ENCODE measurements at regions not wholly inside any gene's neighbourhood (a gene's known extent, or its start where the extent isn't known, plus 50 kb on each side); places are given as distances from the start of the nearest gene placed in this dataset.

DNA sequence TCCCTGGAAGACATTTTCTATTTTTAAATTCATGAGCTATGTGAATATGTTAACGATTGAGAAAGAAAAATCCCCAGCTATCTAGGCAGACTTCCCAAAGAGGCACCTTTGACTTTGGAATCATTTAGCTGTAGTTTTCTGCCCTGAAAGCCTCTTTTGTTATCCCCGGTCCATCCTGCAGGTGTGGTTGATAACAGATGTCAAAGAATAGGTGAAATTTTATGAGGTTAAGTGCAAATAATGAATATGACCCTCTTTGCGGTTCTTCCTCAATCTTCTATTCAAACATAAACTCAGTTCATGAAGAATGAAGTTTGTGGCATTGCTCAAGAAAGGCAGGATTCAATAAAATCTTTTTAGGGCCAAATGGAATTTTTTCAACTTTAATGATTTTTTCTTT lies 51.6 kb upstream of the ATP8B1 start:
- H3K4me3 Mint-ChIP-seq: no peak overlapping the region
- peaks cover 3% of the 10 kb centered on the region for H3K9me3 Mint-ChIP-seq
- no peaks in the 10 kb centered on the region for H3K4me1 Mint-ChIP-seq (ENCODE audit: low read depth)
- no peaks in the 10 kb centered on the region for H3K36me3 Mint-ChIP-seq (ENCODE audit: low read depth)
- H3K27ac Mint-ChIP-seq: no peak overlapping the region
- peaks cover 17% of the 10 kb centered on the region for H3K27me3 Mint-ChIP-seq

GRCh38 chr18:57853864-57854263 lies 50.7 kb upstream of the ATP8B1 start:
- H3K4me3 Mint-ChIP-seq: no peak overlapping the region
- H3K36me3 Mint-ChIP-seq (ENCODE audit: low read depth): no peaks in the 10 kb centered on the region
- no peaks in the 10 kb centered on the region for H3K4me1 Mint-ChIP-seq (ENCODE audit: low read depth)
- no peak overlapping the region for H3K27ac Mint-ChIP-seq
- H3K27me3 Mint-ChIP-seq: peaks cover 22% of the 10 kb centered on the region
- H3K9me3 Mint-ChIP-seq: peaks cover 3% of the 10 kb centered on the region

DNA sequence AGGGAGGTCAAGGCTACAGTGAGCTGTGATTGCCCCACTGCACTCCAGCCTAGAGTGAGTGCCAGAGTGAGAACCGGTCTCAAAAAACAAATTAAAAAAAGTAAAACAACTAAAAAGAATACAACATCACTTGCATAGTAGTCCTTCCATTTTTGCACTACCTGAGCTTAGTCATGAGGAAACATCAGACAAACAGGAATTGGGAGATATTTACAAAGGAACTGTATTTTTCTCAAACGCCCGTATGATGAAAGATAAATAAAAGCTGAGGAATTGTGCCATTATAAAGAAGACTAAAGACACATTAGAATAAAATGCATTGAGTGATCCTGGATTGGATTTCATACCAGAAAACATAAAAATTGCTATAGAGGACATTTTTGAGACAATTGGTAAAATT lies 50.0 kb upstream of the ATP8B1 start:
- Mint-ChIP-seq H3K36me3 (ENCODE audit: low read depth) (no peaks in the 10 kb centered on the region), H3K4me3 (no peak overlapping the region), H3K4me1 (ENCODE audit: low read depth) (no peaks in the 10 kb centered on the region), H3K27ac (no peak overlapping the region), H3K27me3 (peaks cover 22% of the 10 kb centered on the region), H3K9me3 (peaks cover 3% of the 10 kb centered on the region)

All from stimulated activated naive CD8-positive, alpha-beta T cell treated with anti-CD3 and anti-CD28 coated beads, Interleukin-15, Interleukin-2, amounts not matched to agents 100 ng/mL and 50 ng/mL, for 24 hours (primary cell).